ENCODE measurements at regions not wholly inside any gene's neighbourhood (a gene's known extent, or its start where the extent isn't known, plus 50 kb on each side); places are given as distances from the start of the nearest gene placed in this dataset.

DNA sequence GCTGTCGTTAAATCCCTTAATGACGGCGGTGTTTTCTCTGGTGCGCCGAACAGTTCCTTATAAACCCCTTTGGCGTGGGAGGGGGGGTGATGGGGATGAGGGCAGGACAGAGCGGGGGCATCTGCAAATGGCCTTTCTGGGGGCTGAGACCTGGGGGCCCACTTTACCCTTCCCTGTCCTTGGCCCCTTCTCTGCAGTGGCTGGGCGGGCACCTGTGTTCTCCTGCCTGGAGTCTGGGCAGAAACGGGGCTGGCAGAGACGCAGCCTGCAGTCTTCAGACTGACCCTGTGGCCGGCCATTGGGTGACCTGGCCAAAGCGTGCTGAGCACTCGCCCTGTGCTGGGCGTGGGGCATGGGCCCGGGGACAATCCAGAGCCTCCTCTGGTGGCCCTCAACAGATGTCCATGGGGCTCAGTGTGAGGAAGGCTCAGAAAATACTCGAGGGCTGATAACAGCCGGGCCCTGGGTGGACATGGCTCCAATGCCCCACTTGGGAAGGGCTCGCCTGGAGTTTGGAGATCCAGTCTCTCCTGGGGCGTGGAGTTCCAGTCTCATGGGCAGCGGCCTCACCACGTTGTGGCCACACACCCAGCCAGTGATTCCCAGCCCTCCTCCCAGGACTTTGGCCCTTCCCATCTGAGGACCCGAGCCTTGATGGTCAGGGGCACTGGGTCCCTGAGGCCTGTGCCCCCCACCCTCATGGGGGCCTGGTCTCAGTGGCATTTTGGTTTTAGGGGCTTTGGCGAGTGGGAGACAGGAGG lies 50.8 kb upstream of the ACTRT2 start:
- no peak for TF ChIP-seq CTCF (IDR thresholded peaks at IDR 0.05)
- Histone ChIP-seq H3K9me3 (no peaks in the 10 kb centered on the region), H3K36me3 (no peaks in the 10 kb centered on the region), H3K27ac (no peak overlapping the region), H3K4me3 (no peak overlapping the region), H3K27me3 (replicated peaks; ENCODE audit: insufficient read depth) (no peaks in the 10 kb centered on the region), H3K4me1 (ENCODE audit: control insufficient read depth in 1 of 2, low read depth in 2 of 2) (peaks cover 8 to 48% of the 10 kb centered on the region in 2 donors)
- no peak for DNase-seq (ENCODE audit: low spot score)
- ATAC-seq (ENCODE audit: insufficient number of reproducible peaks, low FRiP score, low read depth) = no peak

GRCh38 chr1:2971101-2971501 lies 50.2 kb upstream of the ACTRT2 start:
- no peak overlapping the region for H3K4me3 ChIP-seq
- peaks cover 13 to 54% of the 10 kb centered on the region in 2 donors for H3K4me1 ChIP-seq (ENCODE audit: control insufficient read depth in 1 of 2, low read depth in 2 of 2)
- no peak overlapping the region for H3K27ac ChIP-seq
- ATAC-seq (ENCODE audit: insufficient number of reproducible peaks, low FRiP score, low read depth) (no peak), DNase-seq (ENCODE audit: low spot score) (no peak)
- TF ChIP-seq CTCF (IDR thresholded peaks at IDR 0.05) = no peak
- no peaks in the 10 kb centered on the region for H3K9me3 ChIP-seq
- H3K36me3 ChIP-seq = no peaks in the 10 kb centered on the region
- H3K27me3 ChIP-seq (replicated peaks; ENCODE audit: insufficient read depth) = no peaks in the 10 kb centered on the region
